NCI-H1694 treated with DMSO at 0.1 percent for 48 hours (cell line): ENCODE measurements at regions not wholly inside any gene's neighbourhood (a gene's known extent, or its start where the extent isn't known, plus 50 kb on each side); places are given as distances from the start of the nearest gene placed in this dataset.

Experiments
- DNase-seq: peaks from one replicate; lab custom pipeline; 2025; lab: John Stamatoyannopoulos, UW

DNA sequence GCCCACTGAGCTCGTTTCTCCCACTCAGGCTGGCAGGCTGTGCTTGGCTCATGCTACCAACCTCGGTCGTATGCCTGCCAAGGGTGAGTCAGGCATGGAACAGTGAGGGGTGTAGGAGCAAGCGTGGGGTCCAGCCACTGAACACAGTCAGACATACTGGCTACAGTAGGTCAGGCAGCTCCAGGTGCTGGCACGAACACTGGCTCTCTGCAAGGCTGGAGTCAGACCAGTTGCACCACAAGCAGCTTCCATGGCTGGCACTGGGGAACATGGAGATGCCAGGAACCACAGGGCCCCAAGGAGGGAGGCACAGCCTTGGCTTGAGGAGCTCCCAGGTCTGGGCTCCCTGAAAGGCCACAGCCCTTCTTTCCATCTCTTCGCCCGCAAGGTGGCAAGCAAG lies 410.7 kb upstream of the KIRREL3 start:
- DNase-seq = no peak

- DNase-seq = no peak
Observed at GRCh38 chr11:127395034-127395433, 394.5 kb upstream of the KIRREL3 start.

GRCh38 chr11:127393460-127393997 lies 393.0 kb upstream of the KIRREL3 start:
- DNase-seq = no peak

DNA sequence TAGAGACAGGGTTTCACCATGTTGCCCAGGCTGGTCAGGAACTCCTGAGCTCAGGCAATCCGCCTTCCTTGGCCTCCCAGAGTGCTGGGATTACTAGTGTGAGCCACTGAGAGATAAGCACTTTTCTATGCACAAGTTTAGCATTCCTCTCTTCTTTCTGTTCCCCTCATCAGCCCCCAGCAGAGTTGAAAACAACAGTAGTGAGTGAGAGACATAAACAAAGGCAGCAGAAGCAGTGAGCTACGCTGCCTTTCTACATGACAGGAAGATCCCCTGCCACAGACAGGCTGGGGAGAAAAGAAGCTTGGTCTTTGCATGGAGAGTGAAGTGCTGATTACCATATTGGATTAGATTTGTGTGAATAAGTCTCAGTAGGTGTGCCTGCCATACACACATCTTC lies 392.0 kb upstream of the KIRREL3 start:
- no peak for DNase-seq

DNA sequence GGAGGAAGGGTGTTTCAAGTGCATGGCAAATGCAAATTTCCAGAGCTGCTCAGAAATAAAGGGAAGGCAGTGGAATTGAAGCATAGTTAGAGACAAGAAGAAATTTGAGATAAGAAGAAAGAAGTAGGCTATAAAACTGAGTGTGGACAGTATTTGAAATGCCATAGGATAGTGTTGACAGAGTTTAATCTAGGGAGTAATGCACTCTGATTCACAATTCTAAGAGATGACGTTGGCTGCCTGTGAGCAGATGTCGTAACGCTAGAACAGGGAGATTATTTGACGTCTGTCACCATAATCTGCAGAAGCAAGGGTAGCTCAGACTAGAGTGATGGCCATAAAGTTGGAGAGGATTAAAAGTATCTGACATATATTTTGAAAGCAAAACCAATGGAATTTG lies 389.9 kb upstream of the KIRREL3 start:
- DNase-seq = no peak

DNA sequence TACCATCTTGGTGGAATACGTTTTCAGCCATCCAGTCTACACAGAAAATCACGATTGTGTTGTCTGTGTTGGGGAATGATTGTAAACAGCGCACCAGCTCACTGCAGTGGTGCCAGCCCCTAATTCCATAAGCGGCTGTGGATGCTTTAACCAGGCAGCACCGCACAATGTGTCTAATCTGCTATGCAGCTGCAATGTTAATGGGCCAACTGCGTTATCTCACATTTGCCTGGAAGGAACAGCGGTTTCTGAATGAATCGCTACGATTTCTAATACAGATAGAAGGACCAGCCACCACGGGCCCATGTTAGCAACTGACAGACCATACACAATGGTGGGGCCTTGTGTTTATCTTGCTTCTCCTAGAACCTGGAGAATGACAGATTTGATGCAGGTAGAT lies 384.5 kb upstream of the KIRREL3 start:
- DNase-seq = no peak

- no peak for DNase-seq
Observed at GRCh38 chr11:127383026-127383425, 382.5 kb upstream of the KIRREL3 start.

GRCh38 chr11:127381247-127381646 lies 380.7 kb upstream of the KIRREL3 start:
- DNase-seq = no peak

GRCh38 chr11:127379686-127380085 lies 379.1 kb upstream of the KIRREL3 start:
- no peak for DNase-seq

DNA sequence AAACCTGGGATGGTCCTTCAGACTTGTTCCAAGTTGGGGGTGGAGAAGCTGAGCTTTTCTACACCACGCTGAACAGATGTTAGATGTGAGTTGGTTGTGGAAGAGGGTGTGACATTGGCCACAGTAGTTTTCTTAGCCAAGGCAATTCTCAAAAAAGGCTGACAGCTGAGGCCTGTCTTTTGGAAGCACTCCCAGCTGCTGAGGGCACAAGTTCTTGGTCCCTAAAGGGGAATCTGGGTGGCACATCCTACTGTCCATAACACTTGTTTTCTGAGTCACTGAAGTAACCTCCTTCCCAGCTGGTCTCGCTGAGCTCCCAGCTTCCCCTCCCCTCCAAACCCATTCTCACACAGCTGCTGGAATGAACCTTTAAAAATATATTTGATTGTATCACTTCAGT lies 375.7 kb upstream of the KIRREL3 start:
- DNase-seq = no peak

GRCh38 chr11:127369356-127369755 lies 368.8 kb upstream of the KIRREL3 start:
- DNase-seq = no peak

GRCh38 chr11:127362754-127363308 lies 362.3 kb upstream of the KIRREL3 start:
- DNase-seq = no peak

- no peak for DNase-seq
Observed at GRCh38 chr11:127358160-127358559, 357.6 kb upstream of the KIRREL3 start.

- no peak for DNase-seq
Observed at GRCh38 chr11:127350476-127350875, 349.9 kb upstream of the KIRREL3 start.

DNA sequence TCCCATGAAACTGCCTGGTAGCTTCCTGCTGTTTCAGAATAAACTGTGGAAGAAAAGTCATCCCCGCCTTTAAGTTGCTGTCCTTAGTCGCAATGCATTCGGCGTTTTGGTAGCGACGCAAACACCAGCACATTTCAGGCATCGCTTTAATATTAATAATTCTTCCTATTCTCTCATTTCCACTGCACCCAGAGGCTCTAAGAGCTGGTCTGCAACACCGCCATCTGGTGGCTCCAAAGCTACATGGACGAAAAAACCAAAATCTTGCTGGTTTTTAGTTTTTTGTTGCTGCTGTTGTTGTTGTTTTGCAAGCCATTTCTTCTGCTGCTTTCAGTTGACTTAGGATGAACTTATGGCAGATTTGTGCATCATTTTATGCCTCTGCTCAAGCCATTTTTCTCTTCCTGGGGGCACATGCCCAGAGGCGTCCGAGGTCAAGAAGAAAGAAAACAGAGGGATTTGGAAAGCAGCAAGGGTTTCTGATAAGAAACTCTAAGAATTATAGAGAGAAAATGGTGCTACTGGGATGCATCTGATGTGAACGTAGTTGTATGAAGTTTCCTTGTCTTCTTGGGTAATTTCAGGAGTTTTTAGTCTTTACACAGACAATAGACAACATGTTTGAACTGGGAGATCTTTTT lies 345.4 kb upstream of the KIRREL3 start:
- peak; percentile 1 for DNase-seq

DNA sequence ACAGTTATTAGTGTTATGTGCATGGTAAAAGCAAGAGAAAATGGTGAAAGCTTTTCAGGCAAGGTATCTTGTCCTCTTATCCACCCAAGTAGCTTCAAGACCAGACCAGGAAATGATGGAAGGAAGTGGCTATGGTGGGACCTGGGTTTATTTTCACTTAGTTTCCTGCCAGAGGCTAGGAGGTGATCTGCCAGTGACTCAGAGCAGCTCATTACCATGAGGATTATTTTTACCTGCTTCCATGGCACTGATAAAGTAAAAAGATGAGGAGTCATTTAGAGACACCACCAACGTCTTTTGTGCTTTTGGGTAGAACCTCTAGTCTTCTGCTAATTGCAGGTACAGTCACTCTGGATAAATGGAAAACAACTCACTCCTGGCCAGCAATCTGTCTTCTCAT lies 339.9 kb upstream of the KIRREL3 start:
- no peak for DNase-seq

DNA sequence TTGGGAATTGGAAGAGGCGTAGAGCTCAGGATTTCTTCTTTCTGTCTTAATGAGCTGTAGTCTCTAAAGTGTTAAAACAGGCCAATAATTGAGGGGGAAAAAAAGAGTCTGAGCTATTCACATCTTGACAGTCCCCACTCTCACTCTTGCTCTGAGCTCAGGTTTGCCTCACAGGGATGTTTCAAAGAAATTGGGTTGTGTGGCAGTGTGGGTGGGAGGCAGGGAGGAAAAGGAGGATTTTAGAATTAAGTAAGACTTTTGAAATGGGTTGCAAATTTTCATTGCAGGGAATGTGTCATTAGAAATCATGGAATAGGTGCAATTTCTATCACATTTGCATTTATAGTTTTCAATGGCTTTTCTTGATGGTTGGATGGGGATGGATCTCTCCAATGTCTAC lies 338.8 kb upstream of the KIRREL3 start:
- no peak for DNase-seq

- DNase-seq = no peak
Observed at GRCh38 chr11:127338380-127339259, 338.1 kb upstream of the KIRREL3 start.

- DNase-seq = no peak
Observed at GRCh38 chr11:127334466-127334865, 333.9 kb upstream of the KIRREL3 start.

DNA sequence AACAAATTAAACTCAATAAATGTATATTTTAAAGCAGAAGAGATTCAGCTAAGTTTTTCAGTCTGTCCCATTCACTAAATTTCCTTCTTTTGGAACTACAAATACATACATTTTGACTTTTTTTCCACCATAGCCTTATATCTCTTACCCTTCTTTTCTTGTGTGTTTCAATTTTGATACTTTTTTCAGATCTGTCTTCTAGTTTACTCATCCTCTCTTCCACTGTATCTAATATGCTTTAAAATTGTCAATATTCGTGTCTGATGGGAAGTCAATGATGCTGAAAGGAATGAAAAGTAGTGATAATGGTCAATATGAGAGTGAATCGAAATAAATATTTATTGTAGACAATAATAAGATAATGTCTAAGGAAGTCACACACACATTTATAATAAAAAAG lies 332.3 kb upstream of the KIRREL3 start:
- no peak for DNase-seq

GRCh38 chr11:127330044-127330443 lies 329.5 kb upstream of the KIRREL3 start:
- no peak for DNase-seq

GRCh38 chr11:127308291-127308690 lies 307.7 kb upstream of the KIRREL3 start:
- DNase-seq = no peak

- no peak for DNase-seq
Observed at GRCh38 chr11:127307700-127308099, 307.1 kb upstream of the KIRREL3 start.
